RCC 7860 (cell line): ENCODE measurements at regions not wholly inside any gene's neighbourhood (a gene's known extent, or its start where the extent isn't known, plus 50 kb on each side); places are given as distances from the start of the nearest gene placed in this dataset.
A peak's percentile ranks its signal among the peaks of the same experiment; 100 is the strongest.

Experiments used
- DNase-seq: peaks from one replicate; pipeline ENCODE4 v3.0.0-alpha.2; 2015; ENCODE audit warnings: low spot score
- FAIRE-seq: peaks from 2 replicates; lab custom pipeline; 2012; peaks lifted over from hg19 to GRCh38; lab: Jason Lieb, UNC

- FAIRE-seq: no peak
- DNase-seq: no peak
Observed at GRCh38 chr20:58162986-58163385, 65.5 kb downstream of the ANKRD60 start.

- DNase-seq (no peak), FAIRE-seq (no peak)
Observed at GRCh38 chr20:58161192-58161591, 67.3 kb downstream of the ANKRD60 start.

GRCh38 chr20:58160451-58161061 lies 67.9 kb downstream of the ANKRD60 start:
- DNase-seq (no peak), FAIRE-seq (no peak)

GRCh38 chr20:58155148-58155925 lies 73.1 kb downstream of the ANKRD60 start:
- FAIRE-seq (no peak), DNase-seq (no peak)

- DNase-seq (no peak), FAIRE-seq (no peak)
Observed at GRCh38 chr20:58154113-58154512, 74.3 kb downstream of the ANKRD60 start.

GRCh38 chr20:58153121-58153520 lies 75.3 kb downstream of the ANKRD60 start:
- DNase-seq (no peak), FAIRE-seq (no peak)

GRCh38 chr20:58150772-58151171 lies 77.7 kb downstream of the ANKRD60 start:
- no peak for FAIRE-seq
- no peak for DNase-seq

- DNase-seq (peak; percentile 72), FAIRE-seq (peak; percentile 2)
Observed at GRCh38 chr20:58149437-58150091, 78.9 kb downstream of the ANKRD60 start.

- FAIRE-seq (no peak), DNase-seq (no peak)
Observed at GRCh38 chr20:58148891-58149290, 79.6 kb downstream of the ANKRD60 start.

- DNase-seq (no peak), FAIRE-seq (no peak)
Observed at GRCh38 chr20:58147628-58148370, 80.7 kb downstream of the ANKRD60 start.

GRCh38 chr20:58146746-58147140 lies 81.7 kb downstream of the ANKRD60 start:
- DNase-seq (no peak), FAIRE-seq (no peak)

GRCh38 chr20:58146081-58146745 lies 82.2 kb downstream of the ANKRD60 start:
- FAIRE-seq (no peak), DNase-seq (no peak)

- DNase-seq: no peak
- FAIRE-seq: no peak
Observed at GRCh38 chr20:58145506-58146080, 82.9 kb downstream of the ANKRD60 start.

- FAIRE-seq: no peak
- no peak for DNase-seq
Observed at GRCh38 chr20:58144096-58144495, 84.4 kb downstream of the ANKRD60 start.

GRCh38 chr20:58143531-58143930 lies 84.9 kb downstream of the ANKRD60 start:
- DNase-seq: no peak
- FAIRE-seq: no peak

GRCh38 chr20:58142843-58143185 lies 85.6 kb downstream of the ANKRD60 start:
- DNase-seq (no peak), FAIRE-seq (no peak)

- no peak for DNase-seq
- no peak for FAIRE-seq
Observed at GRCh38 chr20:58141971-58142842, 86.2 kb downstream of the ANKRD60 start.

GRCh38 chr20:58141496-58141895 lies 87.0 kb downstream of the ANKRD60 start:
- FAIRE-seq (no peak), DNase-seq (no peak)

- DNase-seq (no peak), FAIRE-seq (no peak)
Observed at GRCh38 chr20:58140787-58141425, 87.5 kb downstream of the ANKRD60 start.
